GF-D8 (cell line): ENCODE measurements at regions not wholly inside any gene's neighbourhood (a gene's known extent, or its start where the extent isn't known, plus 50 kb on each side); places are given as distances from the start of the nearest gene placed in this dataset.

ENCODE experiments used
- DNase-seq: peaks from one replicate; lab custom pipeline; 2025; lab: John Stamatoyannopoulos, UW

GRCh38 chr1:209265301-209265700, 318.2 kb upstream of the CAMK1G start:
- no peak for DNase-seq

GRCh38 chr1:209266590-209267205, 316.8 kb upstream of the CAMK1G start:
- DNase-seq, result no peak

DNA sequence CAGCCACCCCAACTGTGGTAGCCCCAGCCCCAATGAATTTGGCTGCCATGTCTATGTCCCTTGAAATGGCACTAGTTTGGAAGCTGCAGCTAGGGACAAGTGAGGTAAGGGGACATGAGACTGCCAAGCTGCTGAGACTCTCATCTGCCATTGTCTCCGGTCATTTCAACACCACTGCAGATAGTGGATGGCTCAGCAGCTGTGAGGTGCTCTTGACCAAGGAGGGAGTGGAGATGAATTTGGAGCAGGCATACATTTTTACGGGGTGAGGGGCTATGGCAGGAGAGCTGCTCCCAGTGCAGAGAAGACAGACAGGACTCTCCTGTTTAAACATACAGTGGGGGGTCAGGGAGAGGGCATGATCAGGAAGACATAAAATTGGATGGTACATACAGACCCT, 315.5 kb upstream of the CAMK1G start:
- no peak for DNase-seq

DNA sequence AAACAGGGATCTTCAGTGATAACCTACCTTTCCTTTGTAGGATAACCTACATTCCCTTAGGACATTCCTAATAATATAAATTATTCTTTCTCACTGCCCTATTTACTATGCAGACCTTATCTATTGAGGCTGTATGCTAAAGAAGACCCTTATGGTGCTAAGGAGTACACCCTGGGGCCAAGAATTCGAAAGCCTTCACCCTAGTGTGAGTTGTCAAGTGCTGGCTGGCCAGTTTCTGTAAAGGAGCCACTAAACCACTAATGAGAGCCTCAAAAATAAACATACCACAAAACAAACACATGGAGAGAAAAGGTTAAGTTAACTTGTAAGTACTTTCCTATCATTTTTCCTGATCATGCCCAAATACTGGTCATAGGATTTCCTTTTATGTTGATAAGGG, 315.0 kb upstream of the CAMK1G start:
- no peak for DNase-seq

- DNase-seq, result no peak
These were observed 307.2 kb upstream of the CAMK1G start for GRCh38 chr1:209276321-209276720.

DNA sequence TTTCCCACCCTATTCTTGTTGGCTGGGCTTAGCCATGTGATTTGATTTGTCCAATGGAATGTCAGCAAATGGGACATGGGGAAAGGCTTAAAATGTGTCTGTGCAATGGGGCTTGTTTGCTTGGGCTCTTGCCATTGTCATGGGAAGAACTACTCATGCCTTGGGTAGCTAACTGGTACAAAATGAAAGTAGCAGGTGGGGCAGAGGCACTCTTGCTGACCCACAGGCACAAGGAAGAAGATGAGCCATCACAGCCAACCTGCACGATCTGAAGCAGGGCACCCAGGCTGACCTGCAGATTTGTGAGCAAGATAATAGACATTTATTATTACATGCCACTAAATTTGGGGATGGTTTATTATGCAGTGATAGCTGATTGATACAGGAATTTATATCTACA, 305.9 kb upstream of the CAMK1G start:
- no peak for DNase-seq

- no peak for DNase-seq
These were observed 291.8 kb upstream of the CAMK1G start for GRCh38 chr1:209291715-209292114.

DNA sequence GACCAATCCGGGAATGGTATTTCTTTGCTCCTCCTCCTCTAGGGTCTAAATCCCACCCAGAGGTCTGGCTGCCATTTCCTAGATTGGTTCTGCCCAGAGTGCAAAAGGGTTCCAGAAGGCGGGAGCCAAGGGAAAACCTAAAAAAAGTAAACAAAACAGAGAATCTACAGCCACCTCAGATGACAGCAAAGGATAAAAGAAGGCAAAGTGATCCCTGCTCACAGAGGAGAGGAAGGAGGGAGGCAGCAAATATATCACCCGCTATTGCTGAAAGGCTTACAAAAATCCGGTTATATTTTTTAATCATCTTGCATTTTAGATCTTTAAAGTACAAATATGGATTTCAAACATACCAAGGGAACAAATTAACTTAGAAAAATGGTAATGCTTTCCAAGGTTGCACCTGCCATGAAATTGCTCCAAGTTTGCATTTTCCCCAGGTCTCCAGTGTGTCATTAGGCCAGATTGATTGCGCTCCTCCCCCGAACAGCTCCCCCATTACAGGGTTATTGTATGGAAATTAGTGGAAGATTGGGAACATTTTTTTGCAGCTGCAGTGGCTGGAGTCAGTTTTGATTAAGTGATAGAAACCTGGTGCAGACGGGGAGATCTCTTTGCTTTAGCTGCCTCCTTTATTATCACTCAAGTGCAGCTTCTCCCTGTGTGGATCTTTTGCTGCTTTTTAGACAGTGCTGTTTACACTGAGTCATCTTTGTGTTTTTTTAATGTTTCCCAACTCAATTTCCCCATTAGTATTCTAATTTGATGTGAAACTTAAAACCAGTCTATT, 280.5 kb upstream of the CAMK1G start:
- no peak for DNase-seq

DNA sequence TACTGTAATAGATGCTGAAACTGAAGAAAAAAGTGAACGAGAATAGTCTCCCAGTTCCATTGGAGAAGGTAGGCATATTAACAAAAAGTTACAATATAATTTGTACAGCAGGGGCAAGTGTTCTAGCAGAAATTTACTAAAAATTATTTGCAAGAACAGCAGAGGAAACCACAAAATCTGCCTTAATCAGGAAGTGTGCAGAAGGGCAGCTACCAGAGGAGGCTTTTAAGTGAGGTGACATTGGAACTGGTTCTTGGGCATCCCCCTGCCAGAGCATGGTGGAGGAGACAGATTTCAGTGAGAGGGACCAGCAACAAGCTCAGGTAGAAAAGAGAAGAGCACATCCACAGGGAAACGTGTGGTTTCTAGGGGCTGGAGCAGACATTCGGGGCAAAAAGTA, 279.3 kb upstream of the CAMK1G start:
- DNase-seq, result no peak

DNA sequence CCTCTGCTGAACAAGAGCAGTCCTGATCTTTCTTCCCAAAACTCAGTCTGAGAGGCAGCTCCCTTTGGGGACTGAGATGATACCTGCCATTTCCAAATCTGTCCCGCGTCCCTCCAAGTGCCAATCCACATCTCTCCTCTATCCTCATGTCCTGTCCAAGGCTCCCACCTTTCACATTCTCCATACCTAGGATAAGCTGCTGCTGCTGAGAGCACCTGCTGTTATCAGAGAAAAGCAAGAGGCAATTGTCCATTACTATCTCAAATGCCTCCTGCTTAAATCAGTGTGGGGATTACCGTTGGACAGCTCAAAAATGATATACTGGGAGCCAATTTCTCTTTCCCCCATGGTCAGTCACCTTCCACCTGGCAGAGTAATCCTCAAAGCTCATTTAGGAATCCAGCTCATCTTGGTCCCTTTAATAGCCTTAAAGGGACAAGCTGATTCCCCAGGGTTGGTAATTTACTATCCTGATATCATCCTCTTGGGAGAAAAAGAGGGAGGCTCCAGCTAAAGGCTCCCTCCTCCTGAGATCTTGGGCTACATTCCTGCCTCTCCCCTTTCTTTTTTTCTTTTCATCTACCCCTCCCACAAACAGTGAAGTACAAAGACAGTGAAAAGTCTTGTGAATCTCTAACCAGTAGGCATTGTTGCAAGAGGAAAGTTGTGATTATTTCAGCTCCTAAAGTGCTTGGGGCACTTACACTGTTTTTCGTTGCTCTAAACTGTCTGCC, 278.1 kb upstream of the CAMK1G start:
- no peak for DNase-seq

DNA sequence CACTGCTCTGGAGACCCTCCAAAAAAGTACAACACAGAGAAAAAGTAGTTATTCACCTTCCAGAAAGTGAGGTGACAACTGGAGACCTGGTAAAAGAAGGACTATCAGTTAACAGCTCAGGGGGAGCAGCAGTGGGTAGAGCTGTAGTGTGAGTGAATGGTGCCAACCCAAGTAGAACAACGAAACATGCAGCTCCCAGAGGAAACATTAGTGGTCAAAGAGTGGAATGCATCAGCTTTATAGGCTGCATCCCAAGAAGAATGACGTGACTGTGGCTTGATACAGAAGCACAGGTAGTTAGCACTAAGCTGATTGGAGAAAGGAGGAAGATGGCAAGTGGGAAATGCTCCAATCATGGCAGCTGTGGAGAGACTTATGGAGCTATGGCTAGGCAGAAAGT, 275.7 kb upstream of the CAMK1G start:
- DNase-seq, result no peak

DNA sequence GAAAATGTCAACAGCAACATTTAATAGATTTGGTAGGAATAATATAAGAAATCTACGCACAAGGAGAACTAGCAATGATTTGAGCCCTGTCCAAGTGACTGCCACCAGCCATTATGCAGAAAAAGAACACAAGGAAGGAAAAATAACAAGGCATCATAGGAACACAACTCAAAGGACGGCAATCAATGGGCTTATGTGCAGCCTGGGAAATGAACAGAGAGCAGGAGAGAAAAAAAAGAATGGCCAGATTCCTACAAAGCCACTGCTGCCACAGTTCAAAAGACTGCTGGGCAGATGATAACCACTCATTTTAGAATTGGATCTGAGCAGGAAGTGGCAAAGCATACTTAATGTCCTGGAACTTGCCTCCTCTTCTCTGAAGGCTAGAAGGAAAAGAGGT, 274.3 kb upstream of the CAMK1G start:
- DNase-seq, result no peak

- DNase-seq, result no peak
These were observed 271.7 kb upstream of the CAMK1G start for GRCh38 chr1:209311770-209312169.

- no peak for DNase-seq
These were observed 266.6 kb upstream of the CAMK1G start for GRCh38 chr1:209316929-209317328.

GRCh38 chr1:209318181-209319056, 265.1 kb upstream of the CAMK1G start:
- DNase-seq, result no peak

GRCh38 chr1:209319057-209319432, 264.5 kb upstream of the CAMK1G start:
- DNase-seq, result no peak

DNA sequence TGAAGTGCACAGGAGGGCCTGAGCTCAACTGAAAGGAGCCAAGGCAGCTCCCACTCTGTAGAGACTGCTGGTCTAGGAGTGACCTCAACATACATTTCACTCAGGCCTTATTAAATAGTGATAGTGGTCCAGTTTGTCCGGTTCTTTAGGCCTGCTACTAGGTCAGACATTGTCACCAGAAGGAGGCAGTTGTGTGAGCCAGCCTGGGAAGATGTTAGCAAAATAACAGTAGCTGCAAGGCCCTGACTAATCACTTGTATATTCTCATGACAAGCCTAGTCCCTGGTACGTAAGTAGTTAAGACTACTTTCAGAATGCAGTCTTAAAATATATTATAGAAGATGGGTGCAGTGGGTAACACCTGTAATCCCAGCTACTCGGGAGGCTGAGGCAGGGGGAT, 264.0 kb upstream of the CAMK1G start:
- DNase-seq, result no peak

DNA sequence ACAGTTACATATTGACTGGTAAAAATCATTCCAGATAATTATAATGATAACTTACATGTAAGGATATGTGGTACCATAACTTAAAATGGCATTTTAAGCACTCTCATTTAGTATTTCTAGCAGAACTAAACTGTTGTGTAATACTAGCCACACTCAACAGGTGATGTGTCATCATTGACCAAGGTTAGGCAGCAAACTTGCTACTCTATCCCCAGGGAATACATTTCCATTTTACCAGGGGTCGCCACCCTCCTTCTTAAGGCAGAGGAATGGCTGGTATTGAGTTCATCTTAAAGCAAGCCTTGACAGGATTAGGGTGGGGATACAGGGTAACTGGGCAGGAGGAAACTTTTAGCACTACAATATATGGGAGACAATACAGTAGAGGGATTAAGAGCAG, 259.8 kb upstream of the CAMK1G start:
- no peak for DNase-seq

DNA sequence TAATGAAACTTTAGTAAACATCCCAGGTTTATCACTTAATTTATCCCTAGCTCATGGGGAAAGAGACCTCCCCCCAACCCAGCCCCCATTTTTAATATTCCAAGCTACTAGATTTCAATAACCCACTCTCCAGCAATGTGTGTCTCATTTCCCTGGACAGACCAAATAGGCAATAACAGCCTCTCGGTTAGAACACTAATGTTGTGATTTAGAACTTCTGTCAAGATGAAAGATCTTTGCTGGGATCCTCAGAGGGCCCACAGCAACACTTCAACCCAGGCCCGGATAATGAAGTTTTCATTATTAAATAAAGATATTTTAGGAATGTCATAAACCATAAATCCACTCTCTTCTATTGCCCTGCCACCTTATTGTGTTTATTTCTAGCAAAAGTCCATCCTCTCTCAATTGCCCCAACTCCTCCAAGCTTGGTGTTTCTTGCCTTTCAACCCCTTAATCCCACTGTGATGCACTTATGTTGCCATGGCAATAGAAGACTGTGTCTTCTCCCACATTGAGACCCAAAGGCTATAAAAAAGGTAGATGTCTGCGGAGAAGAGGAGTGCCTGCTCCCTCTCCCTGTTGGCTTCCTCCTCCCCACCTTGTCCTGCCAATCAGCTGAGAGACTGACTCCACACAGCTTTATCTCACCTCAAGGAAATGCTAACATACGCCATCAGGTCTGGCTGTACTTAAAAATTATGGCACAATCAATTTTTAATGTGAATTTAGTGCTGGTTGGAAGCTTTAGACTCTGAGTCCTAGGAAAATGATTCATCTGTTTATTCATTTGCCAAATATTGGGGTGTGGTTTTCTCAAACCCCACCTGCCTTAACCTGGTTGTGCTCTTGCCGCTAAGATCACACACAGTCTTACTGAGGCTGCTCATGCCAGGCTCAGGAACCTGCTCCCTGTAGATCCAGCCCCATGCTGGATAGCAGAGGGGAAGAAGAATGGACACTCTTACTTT, 258.3 kb upstream of the CAMK1G start:
- DNase-seq, result no peak

- no peak for DNase-seq
These were observed 257.4 kb upstream of the CAMK1G start for GRCh38 chr1:209326076-209326475.

GRCh38 chr1:209326831-209327230, 256.7 kb upstream of the CAMK1G start:
- DNase-seq, result no peak
